HG03159 (cell line): ENCODE measurements at regions not wholly inside any gene's neighbourhood (a gene's known extent, or its start where the extent isn't known, plus 50 kb on each side); places are given as distances from the start of the nearest gene placed in this dataset.
"Not testable (repeated sequence)": the region's sequence is repeated elsewhere in the genome, so short reads cannot be mapped to it uniquely, and the experiment has no call there.

Experiments
- ATAC-seq: cut with Tn5 transposase; IDR thresholded peaks from one replicate; pipeline ENCODE4 v1.9.1; 2021; ENCODE audit warnings: mild to moderate bottlenecking, moderate library complexity; ENCODE audit not compliant: unreplicated experiment

GRCh38 chr3:177356113-177356512 lies 158.8 kb upstream of the TBL1XR1 start:
- ATAC-seq, result no peak

DNA sequence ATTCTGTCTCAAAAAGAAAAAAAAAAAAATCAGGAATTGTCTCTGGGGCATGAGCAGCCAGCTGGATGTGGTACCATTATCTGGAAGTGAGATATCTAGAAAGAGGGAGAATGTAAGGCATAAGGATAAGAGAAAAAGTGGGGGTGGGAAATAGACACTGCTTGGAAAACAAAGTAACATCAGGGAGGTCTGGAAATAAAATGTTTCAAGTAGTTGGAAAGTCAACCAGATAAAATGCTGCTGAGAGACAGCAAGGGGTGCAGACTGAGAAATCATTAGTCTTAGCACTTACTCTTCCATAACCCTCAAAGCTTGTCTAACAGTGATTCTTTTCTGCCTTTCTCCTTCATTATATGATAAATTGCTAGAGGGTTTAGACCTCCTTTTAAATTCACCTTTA lies 159.7 kb upstream of the TBL1XR1 start:
- no peak for ATAC-seq

- peak; percentile 22 for ATAC-seq
These were observed 160.2 kb upstream of the TBL1XR1 start for GRCh38 chr3:177357352-177358090.

GRCh38 chr3:177358091-177358976 lies 161.1 kb upstream of the TBL1XR1 start:
- ATAC-seq, result peak; percentile 44

GRCh38 chr3:177358977-177359592 lies 161.8 kb upstream of the TBL1XR1 start:
- ATAC-seq, result peak; percentile 15

- peak; percentile 69 for ATAC-seq
These were observed 162.5 kb upstream of the TBL1XR1 start for GRCh38 chr3:177359593-177360357.

GRCh38 chr3:177361081-177361938 lies 164.0 kb upstream of the TBL1XR1 start:
- no peak for ATAC-seq

GRCh38 chr3:177362626-177363025 lies 165.3 kb upstream of the TBL1XR1 start:
- no peak for ATAC-seq

GRCh38 chr3:177364236-177364635 lies 167.0 kb upstream of the TBL1XR1 start:
- no peak for ATAC-seq

- ATAC-seq, result not testable (repeated sequence)
These were observed 168.0 kb upstream of the TBL1XR1 start for GRCh38 chr3:177365294-177365693.

GRCh38 chr3:177367788-177368187 lies 170.5 kb upstream of the TBL1XR1 start:
- no peak for ATAC-seq

- ATAC-seq, result no peak
These were observed 173.1 kb upstream of the TBL1XR1 start for GRCh38 chr3:177370246-177370822.

GRCh38 chr3:177371146-177371545 lies 173.9 kb upstream of the TBL1XR1 start:
- no peak for ATAC-seq

- ATAC-seq, result no peak
These were observed 174.6 kb upstream of the TBL1XR1 start for GRCh38 chr3:177371888-177372287.

- ATAC-seq, result no peak
These were observed 177.0 kb upstream of the TBL1XR1 start for GRCh38 chr3:177374323-177374722.

DNA sequence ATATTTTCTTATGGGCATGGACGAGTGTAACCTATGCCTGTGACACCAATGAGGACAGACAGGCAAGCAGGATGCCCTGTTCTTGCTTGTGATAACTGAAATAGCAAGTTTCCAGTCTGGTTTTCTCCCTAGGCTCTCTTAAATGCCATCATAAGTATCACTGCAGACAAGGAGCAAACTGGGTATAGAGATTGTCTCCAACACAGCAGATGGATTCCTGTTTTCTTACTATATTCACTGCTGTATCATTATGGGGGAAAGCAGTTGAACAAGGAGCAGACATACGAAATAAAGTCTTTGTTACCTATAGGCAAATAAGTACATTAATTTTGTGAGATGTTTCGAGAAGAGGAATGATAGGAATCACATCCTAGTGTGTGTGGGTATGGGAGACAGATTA lies 178.0 kb upstream of the TBL1XR1 start:
- ATAC-seq, result no peak

DNA sequence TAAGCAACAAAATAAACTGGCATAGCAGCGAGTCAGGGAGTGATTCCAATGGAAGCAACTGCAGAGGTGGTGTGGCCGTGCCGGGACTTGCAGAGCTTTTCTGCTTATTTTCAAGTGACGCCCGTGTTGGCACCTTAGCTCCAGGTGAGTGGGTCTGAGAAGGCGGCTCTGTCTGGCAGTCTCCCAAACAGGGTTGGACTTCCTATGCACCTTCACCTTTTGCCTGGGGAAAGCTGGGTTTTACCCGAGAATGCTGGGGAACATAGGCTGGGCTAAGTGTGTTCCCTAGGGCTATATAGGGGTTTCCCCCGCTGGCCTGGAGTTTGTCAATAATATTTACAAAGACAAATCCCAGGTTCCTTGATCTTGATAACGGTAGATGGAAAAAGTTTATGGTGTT lies 179.9 kb upstream of the TBL1XR1 start:
- ATAC-seq, result no peak

GRCh38 chr3:177378168-177378567 lies 180.9 kb upstream of the TBL1XR1 start:
- ATAC-seq, result peak; percentile 51

DNA sequence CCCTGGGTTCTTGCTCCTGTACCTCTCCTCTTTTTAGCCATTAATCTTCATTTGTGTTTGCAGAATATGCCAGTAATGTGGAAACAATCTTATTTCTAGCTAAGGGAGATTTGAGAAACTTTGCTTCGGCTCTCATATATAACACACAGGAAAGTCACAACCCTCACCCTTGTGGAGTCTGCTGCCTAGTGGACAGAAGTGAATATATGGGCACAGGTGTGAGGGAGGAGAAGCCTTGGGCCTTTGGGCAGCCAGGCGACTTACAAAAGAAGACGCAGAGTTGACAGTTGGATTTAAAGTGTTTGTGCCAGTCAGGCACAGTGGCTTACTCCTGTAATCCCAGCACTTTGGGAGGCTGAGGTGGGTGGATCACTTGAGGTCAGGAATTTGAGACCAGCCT lies 181.8 kb upstream of the TBL1XR1 start:
- ATAC-seq, result no peak

GRCh38 chr3:177381070-177381469 lies 183.8 kb upstream of the TBL1XR1 start:
- ATAC-seq, result no peak
